NOMO-1 treated with DMSO at 0.1 percent for 48 hours (cell line): ENCODE measurements at regions not wholly inside any gene's neighbourhood (a gene's known extent, or its start where the extent isn't known, plus 50 kb on each side); places are given as distances from the start of the nearest gene placed in this dataset.
"Not testable (repeated sequence)": the region's sequence is repeated elsewhere in the genome, so short reads cannot be mapped to it uniquely, and the experiment has no call there.

Experiments
- DNase-seq: peaks from one replicate; lab custom pipeline; 2025; ENCODE audit not compliant: unreplicated experiment; lab: John Stamatoyannopoulos, UW

GRCh38 chr9:12212860-12213259 lies 480.3 kb upstream of the TYRP1 start:
- DNase-seq, result no peak

DNA sequence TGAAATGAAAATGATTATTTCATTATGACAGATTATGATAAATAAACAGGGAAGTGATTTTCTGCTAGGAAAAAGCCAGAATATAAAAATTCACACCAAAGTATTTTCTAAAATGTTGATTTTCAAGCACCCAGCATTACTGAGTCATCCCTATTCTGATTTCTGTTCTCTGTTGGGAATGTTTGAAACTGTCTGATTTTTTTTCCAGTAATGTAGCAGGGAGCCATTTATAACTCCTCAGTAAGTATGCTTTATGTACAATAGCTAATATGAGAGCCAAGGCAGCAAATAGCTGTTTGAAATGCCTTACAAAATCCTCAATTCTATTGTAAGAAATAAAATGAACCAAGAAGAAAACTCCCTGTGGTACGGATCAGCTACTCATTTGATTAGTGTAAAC lies 471.7 kb upstream of the TYRP1 start:
- no peak for DNase-seq

- no peak for DNase-seq
Measured at GRCh38 chr9:12224449-12224848, 468.7 kb upstream of the TYRP1 start.

GRCh38 chr9:12230708-12231107 lies 462.5 kb upstream of the TYRP1 start:
- DNase-seq, result no peak

DNA sequence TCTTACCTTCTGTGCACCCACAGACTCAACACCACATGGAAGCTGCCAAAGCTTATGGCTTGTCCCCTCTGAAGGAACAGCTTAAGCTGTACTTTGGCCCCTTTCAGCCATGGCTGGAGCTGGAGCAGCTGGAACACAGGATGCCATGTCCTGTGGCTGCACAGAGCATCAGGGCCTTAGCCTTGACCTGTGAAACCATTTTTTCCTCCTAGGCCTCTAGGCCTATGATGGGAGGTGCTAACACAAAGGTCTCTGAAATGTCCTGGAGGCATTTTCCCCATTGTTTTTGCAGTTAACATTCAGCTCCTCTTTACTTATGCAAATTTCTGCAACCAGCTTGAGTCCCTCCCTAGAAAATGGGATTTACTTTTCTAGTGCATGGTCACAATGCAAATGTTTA lies 461.4 kb upstream of the TYRP1 start:
- no peak for DNase-seq

- no peak for DNase-seq
Measured at GRCh38 chr9:12232836-12233235, 460.3 kb upstream of the TYRP1 start.

DNA sequence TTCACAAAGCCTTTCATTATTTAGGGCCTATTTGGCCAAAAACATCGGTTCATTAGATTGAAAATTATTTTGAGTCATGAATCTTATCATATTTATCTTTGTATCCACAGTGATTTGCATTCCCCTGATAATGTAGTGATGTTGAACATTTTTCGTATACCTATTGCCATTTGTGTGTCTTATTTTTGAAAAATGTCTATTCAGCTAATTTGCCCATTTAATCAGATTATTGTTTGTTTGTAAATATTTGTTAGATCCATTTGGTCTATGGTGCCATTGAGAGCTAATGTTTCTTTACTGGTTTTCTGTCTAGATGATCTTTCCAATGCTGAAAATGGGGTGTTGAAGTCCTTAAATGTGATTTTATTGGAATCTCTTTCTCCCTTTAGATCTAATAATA lies 439.2 kb upstream of the TYRP1 start:
- DNase-seq, result no peak

- DNase-seq, result no peak
Measured at GRCh38 chr9:12266758-12267157, 426.4 kb upstream of the TYRP1 start.

- no peak for DNase-seq
Measured at GRCh38 chr9:12271421-12271891, 421.7 kb upstream of the TYRP1 start.

- DNase-seq, result no peak
Measured at GRCh38 chr9:12272471-12273120, 420.6 kb upstream of the TYRP1 start.

DNA sequence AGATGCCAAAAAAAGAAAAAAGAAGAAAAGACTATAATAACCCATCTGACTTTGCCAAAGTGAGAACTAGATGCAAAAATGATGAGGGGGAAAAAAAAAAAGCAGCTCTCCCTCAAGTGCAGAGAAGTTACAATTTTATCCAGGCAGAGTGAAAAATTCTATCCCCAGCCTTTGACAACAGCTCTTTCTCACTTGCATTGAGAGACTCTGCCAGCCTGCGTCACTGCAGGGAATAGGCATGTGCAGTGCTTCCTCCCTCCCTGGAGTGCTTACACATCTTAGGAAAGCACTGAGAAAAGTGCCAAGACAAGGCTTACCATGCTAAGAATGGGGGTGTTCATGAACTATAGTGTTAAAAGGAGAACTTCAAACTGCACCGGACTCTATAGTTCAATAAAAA lies 418.6 kb upstream of the TYRP1 start:
- DNase-seq, result no peak

DNA sequence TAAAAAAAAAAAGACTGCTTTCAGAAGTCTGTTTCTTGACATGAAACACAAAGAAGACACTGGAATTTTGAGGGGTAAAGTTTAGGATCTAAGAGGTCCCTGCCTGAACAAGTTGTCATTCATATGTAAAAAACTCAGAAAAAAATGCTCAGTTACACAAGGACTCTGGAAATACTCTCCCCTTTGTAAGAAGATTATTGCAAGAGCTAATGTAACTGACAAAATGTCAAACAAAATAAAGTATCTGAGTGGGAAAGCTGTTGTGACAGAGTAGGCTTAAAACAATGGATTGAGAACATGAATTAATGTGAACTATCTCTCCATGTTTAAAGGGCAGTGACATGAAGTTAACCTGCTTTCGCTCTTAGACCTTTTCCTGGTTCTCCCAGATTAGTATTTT lies 416.7 kb upstream of the TYRP1 start:
- DNase-seq, result no peak

DNA sequence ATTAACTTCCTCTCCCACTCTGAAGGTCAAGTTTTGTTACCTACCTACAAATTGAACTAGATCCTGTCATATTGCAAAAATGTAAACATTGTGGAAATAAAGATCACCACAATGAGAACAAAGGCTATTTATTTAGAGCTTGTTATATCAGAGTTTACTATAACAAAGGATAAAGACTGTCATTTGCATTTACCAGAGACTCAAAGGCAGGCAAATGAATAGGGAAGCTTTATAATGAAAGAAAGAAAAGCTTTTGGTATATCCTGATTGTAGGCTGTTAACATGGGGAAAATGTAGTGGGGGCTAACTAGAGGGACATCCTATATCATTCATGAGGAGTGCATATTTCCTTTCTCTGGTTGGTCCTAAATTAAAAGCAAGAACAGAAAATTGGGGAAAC lies 403.5 kb upstream of the TYRP1 start:
- no peak for DNase-seq

DNA sequence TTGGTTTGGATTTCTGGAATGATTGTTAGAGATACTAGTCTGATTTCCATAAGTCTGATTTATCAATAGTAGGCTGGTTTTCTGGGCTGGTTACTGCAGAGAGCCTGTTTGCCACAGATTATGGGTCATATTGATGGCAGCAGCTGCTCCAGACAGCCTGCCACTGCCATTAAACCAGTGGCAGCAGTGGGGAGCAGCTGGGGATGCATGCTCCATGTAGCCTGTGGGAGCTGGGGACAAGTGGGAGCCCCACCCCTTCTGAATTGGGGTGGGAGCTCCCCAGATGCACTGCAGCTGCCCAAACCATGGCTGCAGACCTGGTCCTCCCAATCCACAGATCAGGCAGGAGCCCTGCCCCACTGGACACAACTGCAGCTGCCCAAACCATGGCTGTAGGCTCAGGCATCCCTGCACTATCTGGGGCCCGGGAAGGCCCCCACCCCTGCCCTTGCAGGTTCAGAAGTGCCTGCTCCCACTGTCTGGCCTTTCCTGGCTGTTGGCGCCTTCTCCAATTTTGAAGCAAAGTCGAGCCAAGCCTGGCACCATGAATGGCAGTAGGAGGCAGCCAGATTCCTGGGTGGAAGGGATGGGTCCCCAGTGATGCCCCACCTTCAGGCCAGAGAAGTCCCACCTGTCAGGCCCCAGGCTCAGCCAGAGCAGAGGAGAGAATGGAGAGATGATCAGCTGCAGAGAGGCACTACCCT lies 402.9 kb upstream of the TYRP1 start:
- DNase-seq, result no peak

DNA sequence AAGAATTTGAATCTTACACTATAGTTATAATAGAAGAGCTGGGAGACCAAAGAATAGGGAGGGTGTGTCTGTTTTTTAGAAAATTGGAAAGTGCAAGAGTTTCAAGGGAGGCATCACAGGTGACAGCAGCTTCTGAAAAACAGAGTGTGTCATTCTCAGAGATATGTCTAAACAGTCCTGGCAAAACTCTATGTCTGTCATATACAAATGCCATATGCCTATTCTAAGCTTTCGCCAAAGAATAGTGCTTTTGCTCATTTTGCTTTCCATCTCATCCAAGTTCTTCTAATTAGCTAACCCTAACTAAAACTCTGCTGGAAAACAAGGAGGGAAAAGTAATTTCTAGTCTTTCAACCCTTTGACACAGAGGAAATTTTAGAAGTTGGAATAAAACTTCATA lies 388.0 kb upstream of the TYRP1 start:
- DNase-seq, result no peak

GRCh38 chr9:12314589-12314988 lies 378.6 kb upstream of the TYRP1 start:
- DNase-seq, result no peak

DNA sequence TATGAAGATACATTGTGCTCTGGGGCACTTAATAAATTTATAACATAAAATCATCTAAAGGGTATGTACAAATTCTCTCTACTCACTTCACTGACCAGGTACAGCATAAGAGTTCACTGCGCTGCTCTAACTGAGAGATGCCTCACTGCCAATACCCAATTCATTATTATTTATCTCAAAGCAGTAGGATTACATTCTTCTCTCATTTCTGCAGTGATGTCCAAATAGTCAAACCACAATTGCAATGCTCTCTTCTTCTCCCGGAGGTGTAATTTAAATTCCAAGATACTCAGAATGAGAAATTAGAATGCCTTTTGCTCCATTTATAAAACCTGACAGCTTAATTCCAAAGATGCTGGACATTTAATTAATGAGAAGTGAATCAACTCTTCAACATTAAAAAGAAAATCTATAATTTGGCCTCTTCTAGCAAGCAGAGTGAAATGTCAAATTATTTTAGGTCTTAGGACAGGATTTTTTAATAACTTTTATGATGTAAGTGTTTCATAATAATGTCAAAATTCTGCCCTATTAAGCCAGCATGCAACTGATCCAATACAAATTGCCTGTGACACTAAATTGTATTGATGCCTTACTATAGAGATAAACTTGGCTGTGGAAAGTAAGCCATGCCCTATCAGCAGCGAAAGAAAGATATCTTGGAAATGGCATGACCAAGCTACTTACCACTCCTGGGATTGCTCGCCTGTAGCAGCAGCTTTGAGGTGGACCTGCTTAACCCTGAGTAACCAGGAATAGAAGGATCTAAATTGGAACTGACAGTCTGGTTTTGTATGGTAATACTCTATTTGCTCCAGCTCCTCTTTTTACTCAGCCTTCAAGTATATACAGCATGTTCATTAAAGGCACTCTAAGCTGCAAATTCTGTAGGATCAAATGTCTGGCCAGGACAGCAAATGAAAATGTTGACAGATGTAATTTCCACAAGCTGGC lies 374.2 kb upstream of the TYRP1 start:
- no peak for DNase-seq

- no peak for DNase-seq
Measured at GRCh38 chr9:12329623-12329985, 363.6 kb upstream of the TYRP1 start.

DNA sequence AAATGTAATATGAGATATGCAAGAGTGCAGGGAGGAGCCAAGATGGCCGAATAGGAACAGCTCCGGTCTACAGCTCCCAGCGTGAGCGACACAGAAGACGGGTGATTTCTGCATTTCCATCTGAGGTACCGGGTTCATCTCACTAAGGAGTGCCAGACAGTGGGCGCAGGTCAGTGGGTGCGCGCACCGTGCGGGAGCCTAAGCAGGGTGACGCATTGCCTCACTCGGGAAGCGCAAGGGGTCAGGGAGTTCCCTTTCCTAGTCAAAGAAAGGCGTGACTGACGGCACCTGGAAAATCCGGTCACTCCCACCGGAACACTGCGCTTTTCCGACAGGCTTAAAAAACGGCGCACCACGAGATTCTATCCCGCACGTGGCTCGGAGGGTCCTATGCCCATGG lies 359.2 kb upstream of the TYRP1 start:
- DNase-seq, result not testable (repeated sequence)

- DNase-seq, result no peak
Measured at GRCh38 chr9:12350775-12351174, 342.4 kb upstream of the TYRP1 start.

- no peak for DNase-seq
Measured at GRCh38 chr9:12351293-12352044, 341.7 kb upstream of the TYRP1 start.
